Stomach (tissue), 4 donors: ENCODE measurements at regions not wholly inside any gene's neighbourhood (a gene's known extent, or its start where the extent isn't known, plus 50 kb on each side); places are given as distances from the start of the nearest gene placed in this dataset.

ENCODE experiments used
- EP300 ChIP-seq: sonication (generic); formaldehyde crosslinking; IDR thresholded peaks from one replicate; pipeline ENCODE4 v1.6.1; 2017; ENCODE audit warnings: antibody characterized with exemption
- POLR2A ChIP-seq, 4 donors: fragments of 450-650 bp; IDR thresholded peaks; one replicate each; pipeline ENCODE4 v1.6.1; 2016; ENCODE audit warnings: antibody characterized with exemption in 4 of 4, control low read depth in 2 of 4, mild to moderate bottlenecking in 1 of 4, moderate library complexity in 1 of 4
- POLR2AphosphoS5 ChIP-seq, 3 donors: sonication (generic); formaldehyde crosslinking; IDR thresholded peaks; one replicate each; pipeline ENCODE4 v1.6.1; 2016; ENCODE audit warnings: antibody characterized with exemption in 3 of 3
- TF ChIP-seq, protein P1 (sequence below), 7 experiments: fragments of 450-650 bp in 4 of 7; fragments of 200-600 bp in 3 of 7; sonication (generic) in 3 of 7; IDR thresholded peaks; one replicate each; pipeline ENCODE4 v1.5.1; 2016 to 2019; ENCODE audit warnings: antibody characterized with exemption in 7 of 7, control low read depth in 2 of 7, mild to moderate bottlenecking in 1 of 7

DNA sequence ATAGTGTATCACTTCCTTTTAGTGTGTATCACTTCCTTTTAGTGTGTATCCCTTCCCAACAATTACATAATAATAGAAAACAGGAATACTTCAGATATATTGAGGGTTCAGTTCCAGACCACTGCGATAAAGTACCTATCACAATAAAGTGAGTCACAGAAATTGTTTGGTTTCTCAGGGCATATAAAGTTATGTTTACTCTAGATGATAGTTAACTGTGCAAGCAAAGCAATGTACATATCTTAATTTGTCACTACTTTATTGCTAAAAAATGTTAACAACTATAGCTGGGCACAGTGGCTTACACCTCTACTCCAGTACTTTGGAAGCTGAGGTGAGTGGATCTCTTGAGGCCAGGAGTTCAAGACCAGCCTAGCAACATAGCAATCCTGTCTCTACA is 938.4 kb downstream of the CCSER2 start:
- TF ChIP-seq, protein P1, sequence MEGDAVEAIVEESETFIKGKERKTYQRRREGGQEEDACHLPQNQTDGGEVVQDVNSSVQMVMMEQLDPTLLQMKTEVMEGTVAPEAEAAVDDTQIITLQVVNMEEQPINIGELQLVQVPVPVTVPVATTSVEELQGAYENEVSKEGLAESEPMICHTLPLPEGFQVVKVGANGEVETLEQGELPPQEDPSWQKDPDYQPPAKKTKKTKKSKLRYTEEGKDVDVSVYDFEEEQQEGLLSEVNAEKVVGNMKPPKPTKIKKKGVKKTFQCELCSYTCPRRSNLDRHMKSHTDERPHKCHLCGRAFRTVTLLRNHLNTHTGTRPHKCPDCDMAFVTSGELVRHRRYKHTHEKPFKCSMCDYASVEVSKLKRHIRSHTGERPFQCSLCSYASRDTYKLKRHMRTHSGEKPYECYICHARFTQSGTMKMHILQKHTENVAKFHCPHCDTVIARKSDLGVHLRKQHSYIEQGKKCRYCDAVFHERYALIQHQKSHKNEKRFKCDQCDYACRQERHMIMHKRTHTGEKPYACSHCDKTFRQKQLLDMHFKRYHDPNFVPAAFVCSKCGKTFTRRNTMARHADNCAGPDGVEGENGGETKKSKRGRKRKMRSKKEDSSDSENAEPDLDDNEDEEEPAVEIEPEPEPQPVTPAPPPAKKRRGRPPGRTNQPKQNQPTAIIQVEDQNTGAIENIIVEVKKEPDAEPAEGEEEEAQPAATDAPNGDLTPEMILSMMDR (IDR thresholded peaks at IDR 0.05) = no peak
- TF ChIP-seq POLR2A (IDR thresholded peaks at IDR 0.05) (no peak), EP300 (no peak), POLR2AphosphoS5 (IDR thresholded peaks at IDR 0.05) (no peak)
